GM12874 (cell line): ENCODE measurements at regions not wholly inside any gene's neighbourhood (a gene's known extent, or its start where the extent isn't known, plus 50 kb on each side); places are given as distances from the start of the nearest gene placed in this dataset.

Experiments
- TF ChIP-seq, protein P1 (sequence below): IDR thresholded peaks from 2 replicates; pipeline ENCODE4 v1.5.1; 2011; ENCODE audit warnings: low read depth, mild to moderate bottlenecking, control low read depth, low read length, moderate library complexity; ENCODE audit not compliant: insufficient read depth

DNA sequence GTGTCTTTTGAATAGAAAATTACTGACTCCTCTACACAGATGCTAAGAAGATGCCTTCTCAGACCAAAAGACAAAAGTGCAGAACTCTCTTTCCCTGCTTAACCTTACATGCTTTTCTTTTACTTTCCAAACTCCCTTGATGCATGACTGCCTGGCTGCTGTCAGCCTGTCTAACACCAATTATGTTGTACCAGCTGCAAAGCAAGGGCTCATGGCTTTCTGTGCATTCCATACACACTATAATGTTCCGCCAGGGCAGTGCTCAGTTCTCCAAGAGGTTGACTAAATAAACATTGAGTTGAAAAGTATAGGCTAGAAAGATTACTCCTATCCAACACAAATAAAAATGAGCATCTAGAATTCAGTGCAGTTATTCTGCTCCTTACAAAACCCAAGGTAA lies 330.4 kb upstream of the NBEA start:
- TF ChIP-seq, protein P1, sequence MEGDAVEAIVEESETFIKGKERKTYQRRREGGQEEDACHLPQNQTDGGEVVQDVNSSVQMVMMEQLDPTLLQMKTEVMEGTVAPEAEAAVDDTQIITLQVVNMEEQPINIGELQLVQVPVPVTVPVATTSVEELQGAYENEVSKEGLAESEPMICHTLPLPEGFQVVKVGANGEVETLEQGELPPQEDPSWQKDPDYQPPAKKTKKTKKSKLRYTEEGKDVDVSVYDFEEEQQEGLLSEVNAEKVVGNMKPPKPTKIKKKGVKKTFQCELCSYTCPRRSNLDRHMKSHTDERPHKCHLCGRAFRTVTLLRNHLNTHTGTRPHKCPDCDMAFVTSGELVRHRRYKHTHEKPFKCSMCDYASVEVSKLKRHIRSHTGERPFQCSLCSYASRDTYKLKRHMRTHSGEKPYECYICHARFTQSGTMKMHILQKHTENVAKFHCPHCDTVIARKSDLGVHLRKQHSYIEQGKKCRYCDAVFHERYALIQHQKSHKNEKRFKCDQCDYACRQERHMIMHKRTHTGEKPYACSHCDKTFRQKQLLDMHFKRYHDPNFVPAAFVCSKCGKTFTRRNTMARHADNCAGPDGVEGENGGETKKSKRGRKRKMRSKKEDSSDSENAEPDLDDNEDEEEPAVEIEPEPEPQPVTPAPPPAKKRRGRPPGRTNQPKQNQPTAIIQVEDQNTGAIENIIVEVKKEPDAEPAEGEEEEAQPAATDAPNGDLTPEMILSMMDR = no peak

DNA sequence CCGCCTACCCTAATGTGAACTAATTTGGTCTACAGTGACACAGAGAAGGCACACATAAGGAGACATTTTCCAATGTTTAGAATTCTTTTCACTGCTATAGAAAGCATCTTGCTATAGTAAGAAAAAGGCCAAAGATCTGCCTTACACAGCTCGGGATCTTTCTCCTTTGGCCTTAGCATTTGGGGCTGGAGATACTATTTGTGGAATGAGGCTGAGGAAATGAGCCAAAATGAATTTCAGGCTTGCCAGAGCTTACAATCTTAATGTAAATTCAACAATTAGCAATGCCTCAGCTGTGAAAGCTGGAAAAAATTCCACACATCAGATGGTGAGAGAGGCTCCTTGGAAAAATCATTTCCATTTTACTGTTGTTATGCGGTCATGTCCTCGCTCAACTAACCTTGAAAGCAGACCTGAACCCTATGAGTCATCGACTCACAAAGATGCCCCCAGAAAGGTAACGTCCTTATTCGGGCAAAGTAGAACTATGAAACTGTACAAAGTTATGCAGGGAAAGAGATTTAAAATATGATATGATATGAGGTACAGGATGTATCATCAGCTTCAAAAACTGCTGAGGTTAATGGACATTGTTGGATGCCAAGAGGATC lies 324.5 kb upstream of the NBEA start:
- TF ChIP-seq, protein P1 = no peak

DNA sequence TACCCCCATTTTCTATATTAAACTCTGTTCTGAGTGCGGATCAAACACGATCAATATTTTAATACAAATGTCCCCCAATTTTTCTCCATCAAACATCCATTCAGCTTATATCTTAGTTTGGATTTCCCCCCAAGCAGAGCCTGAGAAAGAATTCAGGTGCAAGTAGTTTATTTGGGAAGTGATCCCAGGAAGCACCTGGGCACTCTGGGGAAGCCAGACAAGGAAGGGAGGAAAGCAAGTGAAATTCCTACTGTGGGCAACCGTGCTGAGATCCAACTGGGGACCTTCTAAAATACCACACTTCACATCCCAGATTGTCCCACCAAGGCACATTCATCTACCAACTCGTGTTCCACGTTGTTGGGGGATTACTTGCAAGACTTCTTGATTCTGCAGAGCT lies 323.4 kb upstream of the NBEA start:
- TF ChIP-seq, protein P1 = no peak

DNA sequence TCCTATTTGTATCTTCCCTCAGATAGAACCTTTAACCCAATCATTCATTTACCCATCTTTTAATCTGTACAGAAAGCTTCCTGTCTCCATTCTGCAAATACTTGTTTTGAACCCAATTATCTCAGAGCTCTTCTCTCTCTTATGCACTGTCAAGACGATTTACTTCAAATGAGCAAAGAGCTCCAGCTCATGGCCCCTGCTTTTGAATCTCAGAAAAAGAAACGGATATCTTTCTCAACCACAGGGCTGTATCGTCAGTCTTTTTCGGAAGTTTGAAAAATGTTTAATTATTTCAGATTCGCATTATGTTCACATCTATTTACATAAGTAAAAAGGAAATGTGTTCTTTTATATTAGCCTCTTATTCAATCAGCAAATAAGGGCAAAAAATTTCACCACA lies 322.7 kb upstream of the NBEA start:
- TF ChIP-seq, protein P1 = no peak

DNA sequence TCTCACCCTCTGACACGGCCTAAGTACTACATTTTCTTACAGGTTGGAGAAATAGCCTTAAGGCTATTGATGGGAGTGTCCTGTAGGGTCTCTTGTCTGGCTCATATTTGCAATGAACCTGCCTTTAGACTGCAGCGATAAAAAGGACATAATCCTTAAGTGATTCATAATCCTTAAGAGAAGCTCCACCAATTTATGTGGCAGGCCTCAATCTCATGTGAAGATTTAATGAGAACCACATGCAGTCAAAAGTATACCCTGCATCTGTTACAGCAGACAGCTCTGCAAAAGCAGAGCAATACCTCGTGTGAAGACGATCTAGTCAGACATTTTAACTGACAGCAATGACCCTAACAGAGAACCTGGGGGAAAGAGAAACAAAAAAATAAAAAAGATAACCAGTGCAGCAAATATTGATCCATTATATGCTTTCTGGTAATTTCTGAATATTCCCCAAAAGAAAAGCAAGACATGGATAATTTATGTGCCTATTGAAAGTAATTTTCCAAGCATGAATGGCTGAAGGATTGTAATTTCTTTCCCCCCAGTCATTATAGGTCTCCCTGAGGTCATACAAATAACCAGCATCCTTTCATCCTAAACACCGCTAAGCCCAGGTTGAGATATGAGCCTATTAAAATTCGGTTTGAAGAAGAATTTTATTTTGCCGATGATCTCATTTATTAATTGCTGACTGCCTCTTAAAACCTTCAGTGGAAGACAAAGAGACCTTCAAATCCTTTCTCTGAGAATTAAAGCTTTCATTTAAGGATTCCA lies 321.8 kb upstream of the NBEA start:
- TF ChIP-seq, protein P1 = no peak

DNA sequence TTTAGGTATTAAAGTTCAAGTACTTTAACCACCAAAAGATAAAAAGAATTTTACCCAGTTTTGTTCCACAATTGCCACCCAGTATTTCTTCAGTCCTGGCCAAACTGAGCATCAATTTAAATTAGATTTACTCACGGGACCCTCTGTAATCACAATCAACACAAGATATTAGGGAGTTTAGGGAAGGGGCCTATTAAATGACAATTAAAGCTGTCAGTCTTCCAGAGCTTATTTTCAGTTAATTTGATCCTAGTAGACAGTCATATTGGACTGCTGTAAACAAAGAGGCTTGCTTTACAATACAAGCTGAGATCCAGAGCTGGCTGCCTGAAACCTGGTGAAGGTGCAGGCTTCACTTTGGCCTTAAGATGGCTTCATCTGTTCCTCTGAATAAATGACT lies 321.2 kb upstream of the NBEA start:
- TF ChIP-seq, protein P1 = no peak

DNA sequence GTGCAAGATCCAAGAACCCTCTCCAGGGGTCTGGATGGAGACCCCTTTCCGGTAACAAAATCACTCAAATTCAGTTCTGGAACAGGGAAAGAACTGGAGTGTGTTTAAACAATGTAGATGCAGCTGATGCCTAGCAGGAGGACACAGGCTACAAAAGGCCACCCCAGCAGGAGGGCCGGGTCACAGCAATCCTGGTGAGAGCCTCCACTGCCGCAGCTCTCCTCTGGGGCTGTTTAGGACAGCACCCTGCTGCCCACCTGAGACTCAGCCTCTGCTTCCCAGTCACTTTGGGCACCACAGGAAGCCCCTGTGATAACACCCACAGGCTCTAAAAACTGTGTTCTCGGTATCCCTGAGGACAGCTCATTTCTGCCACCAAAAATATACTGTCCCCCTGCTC lies 318.7 kb upstream of the NBEA start:
- TF ChIP-seq, protein P1 = no peak
